GM12875 (cell line): ENCODE measurements at regions not wholly inside any gene's neighbourhood (a gene's known extent, or its start where the extent isn't known, plus 50 kb on each side); places are given as distances from the start of the nearest gene placed in this dataset.

Experiments
- H3K4me3 ChIP-seq: one replicate; pipeline ENCODE4 v1.5.1; 2011; ENCODE audit warnings: low read depth, low read length, control low read depth
- CTCF ChIP-seq: IDR thresholded peaks from 2 replicates; pipeline ENCODE4 v1.5.1; 2011; ENCODE audit warnings: low read depth, mild to moderate bottlenecking, control low read depth, inconsistent platforms, low read length, moderate library complexity, borderline replicate concordance; ENCODE audit not compliant: insufficient read depth

- no peak overlapping the region for H3K4me3 ChIP-seq
- TF ChIP-seq CTCF, result no peak
Observed at GRCh38 chr1:106523497-106523896, 533.0 kb upstream of the PRMT6 start.

DNA sequence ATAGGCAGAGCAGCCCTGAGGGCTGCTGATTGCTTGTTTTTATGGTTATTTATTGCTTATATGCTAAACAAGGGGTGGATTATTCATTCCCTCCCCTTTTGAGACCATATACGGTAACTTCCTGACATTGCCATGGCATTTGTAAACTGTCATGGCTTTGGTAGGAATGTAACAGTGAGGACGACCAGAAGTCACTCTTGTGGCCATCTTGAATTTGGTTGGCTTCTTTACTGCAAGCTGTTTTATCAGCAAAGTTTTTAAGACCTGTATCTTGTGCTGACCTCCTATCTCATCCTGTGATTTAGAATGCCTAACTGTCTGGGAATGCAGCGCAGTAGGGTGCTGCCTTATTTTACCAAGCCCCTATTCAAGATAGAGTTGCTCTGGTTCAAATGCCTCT is 531.8 kb upstream of the PRMT6 start:
- TF ChIP-seq CTCF, result no peak
- H3K4me3 ChIP-seq, result no peak overlapping the region

DNA sequence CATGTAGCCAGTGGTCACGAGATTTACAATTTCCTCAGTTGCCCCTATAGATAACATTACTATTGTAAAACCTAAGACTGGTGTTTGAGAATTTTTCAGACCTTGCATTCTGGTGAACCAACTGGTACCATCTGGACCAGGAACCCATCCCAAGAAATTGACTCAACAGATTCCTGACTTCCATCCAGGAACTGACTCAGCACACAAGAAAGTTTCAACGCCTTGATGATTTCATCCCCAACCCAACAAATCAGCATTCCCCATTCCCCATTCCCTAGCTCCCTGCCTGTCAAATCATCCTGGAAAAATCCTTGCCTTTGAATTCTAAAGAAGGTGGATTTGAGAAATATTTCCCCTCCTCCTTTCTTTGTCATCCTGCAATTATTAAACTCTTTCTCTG is 529.8 kb upstream of the PRMT6 start:
- no peak for TF ChIP-seq CTCF
- no peak overlapping the region for H3K4me3 ChIP-seq

GRCh38 chr1:106534612-106535011 is 521.9 kb upstream of the PRMT6 start:
- no peak for TF ChIP-seq CTCF
- no peak overlapping the region for H3K4me3 ChIP-seq

- no peak for TF ChIP-seq CTCF
Observed at GRCh38 chr1:106536741-106537140, 519.7 kb upstream of the PRMT6 start.

DNA sequence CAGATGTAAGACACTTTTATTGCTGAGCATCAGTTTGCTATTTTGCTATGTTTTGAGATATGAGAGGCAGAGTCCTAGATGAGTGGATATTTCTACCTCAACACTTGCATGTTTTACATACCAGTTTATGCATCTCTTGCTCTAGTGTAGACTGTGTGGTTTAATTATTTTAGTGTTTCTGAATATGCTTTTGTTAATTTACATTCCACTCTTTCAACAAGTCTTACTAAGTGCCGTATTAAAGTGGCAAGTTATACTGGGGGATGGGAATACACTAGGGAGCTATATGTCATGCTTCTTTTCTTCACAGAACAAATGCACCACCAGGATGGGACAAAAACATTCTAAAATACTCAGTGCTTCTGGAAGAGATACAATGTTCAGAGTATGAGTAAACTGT is 507.7 kb upstream of the PRMT6 start:
- H3K4me3 ChIP-seq, result no peak overlapping the region
- no peak for TF ChIP-seq CTCF

More at GRCh38 chr1:106536741-106537140, 519.7 kb upstream of the PRMT6 start:
- H3K4me3 ChIP-seq, result no peak overlapping the region

DNA sequence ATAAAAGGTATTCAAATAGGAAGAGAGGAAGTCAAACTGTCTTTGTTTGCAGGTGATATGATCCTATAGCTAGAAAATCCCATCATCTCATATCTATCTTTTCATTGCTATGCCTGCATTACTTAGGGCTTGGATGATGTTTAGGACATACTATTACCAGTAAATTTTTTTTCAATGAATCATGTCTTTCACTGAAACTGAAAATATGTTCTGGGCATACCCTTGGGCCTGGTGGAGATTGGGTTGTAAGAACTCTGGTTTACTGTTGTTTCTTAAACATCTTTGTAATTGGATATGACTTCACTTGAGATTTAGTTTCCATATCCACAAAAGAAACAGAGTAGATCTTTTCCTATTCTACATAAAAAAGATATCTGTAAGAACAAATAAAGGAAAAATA is 502.2 kb upstream of the PRMT6 start:
- no peak overlapping the region for H3K4me3 ChIP-seq
- TF ChIP-seq CTCF, result no peak
